GM12864 (cell line): ENCODE measurements at regions not wholly inside any gene's neighbourhood (a gene's known extent, or its start where the extent isn't known, plus 50 kb on each side); places are given as distances from the start of the nearest gene placed in this dataset.

Experiments
- DNase-seq: peaks from one replicate; pipeline ENCODE4 v3.0.0-alpha.2; 2011; ENCODE audit warnings: low read depth
- H3K4me3 ChIP-seq: 2 replicates; pipeline ENCODE4 v1.5.1; 2011; ENCODE audit warnings: mild to moderate bottlenecking, low read depth, low read length, control low read depth
- CTCF ChIP-seq: IDR thresholded peaks from 2 replicates; pipeline ENCODE4 v1.5.1; 2011; ENCODE audit warnings: low read depth, mild to moderate bottlenecking, moderate library complexity, low read length, control low read depth, inconsistent platforms; ENCODE audit errors: missing control alignments

- no peak for TF ChIP-seq CTCF
- H3K4me3 ChIP-seq = no peak overlapping the region
- DNase-seq = no peak
Observed at GRCh38 chr13:73190477-73190876, 131.7 kb downstream of the KLF5 start.

GRCh38 chr13:73189776-73190175, 131.0 kb downstream of the KLF5 start:
- H3K4me3 ChIP-seq = no peak overlapping the region
- no peak for DNase-seq
- TF ChIP-seq CTCF = no peak

GRCh38 chr13:73189362-73189761, 130.6 kb downstream of the KLF5 start:
- H3K4me3 ChIP-seq = no peak overlapping the region
- no peak for TF ChIP-seq CTCF
- no peak for DNase-seq

GRCh38 chr13:73187106-73187505, 128.3 kb downstream of the KLF5 start:
- H3K4me3 ChIP-seq = no peak overlapping the region
- no peak for DNase-seq
- TF ChIP-seq CTCF = no peak

GRCh38 chr13:73179650-73180274, 121.0 kb downstream of the KLF5 start:
- no peak for TF ChIP-seq CTCF
- no peak overlapping the region for H3K4me3 ChIP-seq
- no peak for DNase-seq

- no peak for DNase-seq
- no peak for TF ChIP-seq CTCF
- H3K4me3 ChIP-seq = no peak overlapping the region
Observed at GRCh38 chr13:73177916-73178565, 119.2 kb downstream of the KLF5 start.

- TF ChIP-seq CTCF = no peak
- DNase-seq = no peak
- no peak overlapping the region for H3K4me3 ChIP-seq
Observed at GRCh38 chr13:73177017-73177416, 118.2 kb downstream of the KLF5 start.
